Uterus (tissue), 3 donors: ENCODE measurements at regions not wholly inside any gene's neighbourhood (a gene's known extent, or its start where the extent isn't known, plus 50 kb on each side); places are given as distances from the start of the nearest gene placed in this dataset.

Experiments
- DNase-seq, 2 donors: peaks; one replicate each; pipeline ENCODE4 v3.0.0-alpha.2; 2019 to 2020
- H3K27ac ChIP-seq, 2 donors: fragments of 200-600 bp; sonication (generic); 1 replicate in 1 of 2; 2 replicates in 1 of 2; pipeline ENCODE4 v1.5.1; 2016 to 2018
- H3K27me3 ChIP-seq, 2 donors: fragments of 200-600 bp; sonication (generic); one replicate each; pipeline ENCODE4 v1.5.1; 2018 to 2019; ENCODE audit warnings: control low read depth in 1 of 2
- H3K36me3 ChIP-seq, 2 donors: fragments of 200-600 bp; sonication (generic); one replicate each; pipeline ENCODE4 v1.5.1; 2019; ENCODE audit warnings: control low read depth in 1 of 2
- H3K4me1 ChIP-seq, 2 donors: fragments of 200-600 bp; sonication (generic); one replicate each; pipeline ENCODE4 v1.5.1; 2018 to 2019; ENCODE audit warnings: control low read depth in 1 of 2
- H3K4me3 ChIP-seq, 2 donors: fragments of 200-600 bp; sonication (generic); 1 replicate in 1 of 2; 2 replicates in 1 of 2; pipeline ENCODE4 v1.5.1; 2018 to 2019; ENCODE audit warnings: mild to moderate bottlenecking in 1 of 2
- H3K9me3 ChIP-seq, 2 donors: fragments of 200-600 bp; sonication (generic); one replicate each; pipeline ENCODE4 v1.5.1; 2019; ENCODE audit warnings: control low read depth in 1 of 2
- CTCF ChIP-seq, 4 experiments: fragments of 200-600 bp in 2 of 4; fragments of 450-650 bp in 2 of 4; sonication (generic) in 2 of 4; IDR thresholded peaks; one replicate each; pipeline ENCODE4 v1.5.1; 2016 to 2019; ENCODE audit warnings: antibody characterized with exemption in 4 of 4, mild to moderate bottlenecking in 2 of 4, moderate library complexity in 1 of 4
- POLR2A ChIP-seq, 2 donors: fragments of 450-650 bp; IDR thresholded peaks; one replicate each; pipeline ENCODE4 v1.6.1; 2016; ENCODE audit warnings: antibody characterized with exemption in 2 of 2, mild to moderate bottlenecking in 1 of 2, moderate library complexity in 1 of 2
- intact Hi-C: fragments of 100-400 bp; cut with DNase I; formaldehyde crosslinking; loops from one replicate; pipeline ENCODE4 v1.15.1; 2023; ENCODE audit warnings: low total_unique reads
- donor health status: DM: yes; HTN: yes; CAD: no.

- Histone ChIP-seq H3K36me3 (no peaks in the 10 kb centered on the region), H3K4me3 (no peak overlapping the region), H3K27me3 (no peaks in the 10 kb centered on the region), H3K27ac (no peak overlapping the region), H3K4me1 (no peaks in the 10 kb centered on the region), H3K9me3 (no peaks in the 10 kb centered on the region)
- no peak for TF ChIP-seq POLR2A (IDR thresholded peaks at IDR 0.05)
- TF ChIP-seq CTCF (IDR thresholded peaks at IDR 0.05): no peak
- no peak for DNase-seq
- intact Hi-C loops: no loop called here
These were observed 513.9 kb downstream of the GATA3 start for GRCh38 chr10:8568401-8568800.

DNA sequence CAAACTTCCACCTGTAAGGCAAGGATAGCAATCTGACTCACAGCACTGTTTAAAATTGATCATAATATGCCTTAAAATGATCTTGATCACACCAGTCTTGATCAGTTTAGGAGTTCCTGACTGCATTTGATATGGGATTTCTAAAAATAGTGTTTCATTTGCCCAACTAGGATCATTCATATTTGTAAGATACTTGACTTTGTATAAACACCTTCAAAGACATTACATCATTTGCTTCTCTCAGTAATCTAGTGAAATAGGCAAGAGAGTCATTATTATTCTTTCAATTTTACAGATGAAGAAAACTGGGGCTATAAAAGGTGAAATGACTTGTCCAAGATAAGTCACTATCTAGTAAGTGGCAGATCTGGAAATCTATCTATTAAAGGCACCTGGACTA is 521.1 kb downstream of the GATA3 start:
- intact Hi-C loops: no loop called here
- no peak for TF ChIP-seq CTCF (IDR thresholded peaks at IDR 0.05)
- no peak for TF ChIP-seq POLR2A (IDR thresholded peaks at IDR 0.05)
- Histone ChIP-seq H3K4me3 (no peak overlapping the region), H3K27ac (no peak overlapping the region), H3K4me1 (no peaks in the 10 kb centered on the region), H3K9me3 (no peaks in the 10 kb centered on the region), H3K27me3 (no peaks in the 10 kb centered on the region), H3K36me3 (no peaks in the 10 kb centered on the region)
- no peak for DNase-seq

DNA sequence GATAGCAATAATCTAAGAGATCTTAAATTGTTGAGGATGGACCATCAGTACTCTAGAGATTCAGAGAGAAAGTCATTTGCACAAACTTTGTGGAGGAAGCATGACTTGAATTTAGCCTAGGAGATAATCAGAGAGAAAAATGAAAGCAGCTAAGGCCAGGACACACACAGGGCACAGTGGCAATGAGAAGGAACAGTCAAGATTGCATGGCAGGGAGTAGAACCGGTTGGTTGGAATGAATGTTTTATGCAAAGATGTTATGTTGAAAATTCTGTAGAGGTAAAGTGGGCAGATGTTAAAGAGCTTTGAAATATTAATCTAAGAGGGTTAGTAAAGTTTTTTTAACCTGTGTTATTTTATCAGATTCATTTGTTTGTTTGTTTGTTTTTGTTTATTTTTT is 521.8 kb downstream of the GATA3 start:
- Histone ChIP-seq H3K4me1 (no peaks in the 10 kb centered on the region), H3K27me3 (no peaks in the 10 kb centered on the region), H3K27ac (no peak overlapping the region), H3K36me3 (no peaks in the 10 kb centered on the region), H3K4me3 (no peak overlapping the region), H3K9me3 (no peaks in the 10 kb centered on the region)
- DNase-seq: no peak
- TF ChIP-seq CTCF (IDR thresholded peaks at IDR 0.05) (no peak), POLR2A (IDR thresholded peaks at IDR 0.05) (no peak)
- intact Hi-C loops: no loop called here

DNA sequence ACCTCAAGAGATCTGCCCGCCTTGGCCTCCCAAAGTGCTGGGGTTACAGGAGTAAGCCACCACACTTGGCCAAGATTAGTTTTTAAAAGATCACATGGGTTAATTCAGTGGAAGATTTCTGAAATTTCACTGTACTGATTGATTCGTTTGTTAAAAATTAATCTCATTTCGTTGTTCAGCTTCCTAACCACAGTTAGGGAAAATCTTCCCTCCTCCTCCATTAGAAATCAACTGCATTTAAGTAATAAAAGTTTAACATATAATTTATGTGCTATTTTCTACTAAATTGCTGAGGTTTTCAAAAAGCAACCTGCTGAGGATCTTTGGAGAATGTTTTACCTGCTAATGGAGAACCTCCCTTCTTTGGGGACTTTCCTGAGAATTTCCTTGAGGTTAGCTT is 522.4 kb downstream of the GATA3 start:
- Histone ChIP-seq H3K27ac (no peak overlapping the region), H3K4me3 (no peak overlapping the region), H3K9me3 (no peaks in the 10 kb centered on the region), H3K27me3 (no peaks in the 10 kb centered on the region), H3K4me1 (no peaks in the 10 kb centered on the region), H3K36me3 (no peaks in the 10 kb centered on the region)
- no peak for DNase-seq
- TF ChIP-seq CTCF (IDR thresholded peaks at IDR 0.05) (no peak), POLR2A (IDR thresholded peaks at IDR 0.05) (no peak)
- intact Hi-C loops: no loop called here

- intact Hi-C loops: no loop called here
- Histone ChIP-seq H3K4me1 (no peaks in the 10 kb centered on the region), H3K36me3 (no peaks in the 10 kb centered on the region), H3K4me3 (no peak overlapping the region), H3K9me3 (no peaks in the 10 kb centered on the region), H3K27me3 (no peaks in the 10 kb centered on the region), H3K27ac (no peak overlapping the region)
- no peak for TF ChIP-seq POLR2A (IDR thresholded peaks at IDR 0.05)
- no peak for TF ChIP-seq CTCF (IDR thresholded peaks at IDR 0.05)
- DNase-seq: no peak
These were observed 523.2 kb downstream of the GATA3 start for GRCh38 chr10:8577686-8578085.
